ENCODE measurements at regions not wholly inside any gene's neighbourhood (a gene's known extent, or its start where the extent isn't known, plus 50 kb on each side); places are given as distances from the start of the nearest gene placed in this dataset.

- intact Hi-C loops (cut with DNase I; ENCODE audit: low total_unique reads) = no loop called here
These were observed 365.9 kb upstream of the PABPC4L start for GRCh38 chr4:134567461-134567860.

GRCh38 chr4:134560728-134561127 lies 359.1 kb upstream of the PABPC4L start:
- DNase-seq (no peak), ATAC-seq (no peak)
- Histone ChIP-seq H3K4me1 (no peaks in the 10 kb centered on the region), H3K27me3 (no peaks in the 10 kb centered on the region), H3K36me3 (no peaks in the 10 kb centered on the region), H3K4me3 (no peak overlapping the region), H3K9me3 (no peaks in the 10 kb centered on the region), H3K27ac (no peak overlapping the region)
- in situ Hi-C loops (cut with MboI; ENCODE audit: low sequenced_read_pairs in 4 of 4) (no loop called here), intact Hi-C loops (cut with DNase I; ENCODE audit: low total_unique reads) (no loop called here)
- TF ChIP-seq CTCF (IDR thresholded peaks at IDR 0.05 in 4 of 5, conservative IDR thresholded peaks at IDR 0.05 in 1 of 5) (no peak), POLR2A (IDR thresholded peaks at IDR 0.05) (no peak)

More at GRCh38 chr4:134567461-134567860, 365.9 kb upstream of the PABPC4L start:
- no peaks in the 10 kb centered on the region for H3K4me1 ChIP-seq
- no peak for TF ChIP-seq POLR2A (IDR thresholded peaks at IDR 0.05)
- TF ChIP-seq CTCF (IDR thresholded peaks at IDR 0.05 in 4 of 5, conservative IDR thresholded peaks at IDR 0.05 in 1 of 5) = no peak
- DNase-seq = no peak
- H3K27ac ChIP-seq = no peak overlapping the region
- H3K9me3 ChIP-seq = no peaks in the 10 kb centered on the region
- ATAC-seq = no peak
- H3K36me3 ChIP-seq = no peaks in the 10 kb centered on the region
- no peaks in the 10 kb centered on the region for H3K27me3 ChIP-seq
- in situ Hi-C loops (cut with MboI; ENCODE audit: low sequenced_read_pairs in 4 of 4) = no loop called here
- H3K4me3 ChIP-seq = no peak overlapping the region

- H3K27ac ChIP-seq = no peak overlapping the region
- no peaks in the 10 kb centered on the region for H3K9me3 ChIP-seq
- no peaks in the 10 kb centered on the region for H3K36me3 ChIP-seq
- DNase-seq (no peak), ATAC-seq (no peak)
- in situ Hi-C loops (cut with MboI; ENCODE audit: low sequenced_read_pairs in 4 of 4) (no loop called here), intact Hi-C loops (cut with DNase I; ENCODE audit: low total_unique reads) (no loop called here)
- no peaks in the 10 kb centered on the region for H3K27me3 ChIP-seq
- no peak for TF ChIP-seq CTCF (IDR thresholded peaks at IDR 0.05 in 4 of 5, conservative IDR thresholded peaks at IDR 0.05 in 1 of 5)
- TF ChIP-seq POLR2A (IDR thresholded peaks at IDR 0.05) = no peak
- H3K4me1 ChIP-seq = no peaks in the 10 kb centered on the region
- no peak overlapping the region for H3K4me3 ChIP-seq
These were observed 350.5 kb upstream of the PABPC4L start for GRCh38 chr4:134552063-134552462.

GRCh38 chr4:134551348-134551747 lies 349.8 kb upstream of the PABPC4L start:
- in situ Hi-C loops (cut with MboI; ENCODE audit: low sequenced_read_pairs in 4 of 4) (no loop called here), intact Hi-C loops (cut with DNase I; ENCODE audit: low total_unique reads) (no loop called here)
- no peak for TF ChIP-seq CTCF (IDR thresholded peaks at IDR 0.05 in 4 of 5, conservative IDR thresholded peaks at IDR 0.05 in 1 of 5)
- no peak for TF ChIP-seq POLR2A (IDR thresholded peaks at IDR 0.05)
- H3K4me1 ChIP-seq = no peaks in the 10 kb centered on the region
- no peaks in the 10 kb centered on the region for H3K27me3 ChIP-seq
- no peak overlapping the region for H3K27ac ChIP-seq
- ATAC-seq (no peak), DNase-seq (no peak)
- H3K4me3 ChIP-seq = no peak overlapping the region
- H3K9me3 ChIP-seq = no peaks in the 10 kb centered on the region
- no peaks in the 10 kb centered on the region for H3K36me3 ChIP-seq

- TF ChIP-seq POLR2A (IDR thresholded peaks at IDR 0.05) (no peak), CTCF (IDR thresholded peaks at IDR 0.05 in 4 of 5, conservative IDR thresholded peaks at IDR 0.05 in 1 of 5) (no peak)
- in situ Hi-C loops (cut with MboI; ENCODE audit: low sequenced_read_pairs in 4 of 4) = no loop called here
- DNase-seq (no peak), ATAC-seq (no peak)
- Histone ChIP-seq H3K4me1 (peaks cover 7 to 8% of the 10 kb centered on the region in 2 donors), H3K27me3 (no peaks in the 10 kb centered on the region), H3K27ac (no peak overlapping the region), H3K9me3 (no peaks in the 10 kb centered on the region), H3K36me3 (no peaks in the 10 kb centered on the region), H3K4me3 (no peak overlapping the region)
- intact Hi-C loops (cut with DNase I; ENCODE audit: low total_unique reads) = no loop called here
These were observed 346.6 kb upstream of the PABPC4L start for GRCh38 chr4:134548052-134548628.

Measured in gastrocnemius medialis (tissue), 4 donors.